ENCODE measurements at regions not wholly inside any gene's neighbourhood (a gene's known extent, or its start where the extent isn't known, plus 50 kb on each side); places are given as distances from the start of the nearest gene placed in this dataset.

GRCh38 chr4:156501962-156502361 lies 469.6 kb downstream of the PDGFC start:
- TF ChIP-seq CTCF (conservative IDR thresholded peaks at IDR 0.05; ENCODE audit: low read length) (no peak), EZH2phosphoT487 (IDR thresholded peaks at IDR 0.05; ENCODE audit: borderline replicate concordance, low read depth, low read length) (no peak)

Data from OCI-LY7 (cell line).